Gastroesophageal sphincter (tissue), 4 donors: ENCODE measurements at regions not wholly inside any gene's neighbourhood (a gene's known extent, or its start where the extent isn't known, plus 50 kb on each side); places are given as distances from the start of the nearest gene placed in this dataset.

Source experiments
- ATAC-seq: fragments of 150-250 bp; one replicate; pipeline ENCODE4 v1.9.1; 2016; ENCODE audit warnings: mild to moderate bottlenecking, moderate library complexity
- H3K27ac ChIP-seq, 4 donors: fragments of 200-600 bp; sonication (generic) in 3 of 4; 1 replicate in 3 of 4; 2 replicates in 1 of 4; pipeline ENCODE4 v1.5.1; 2016 to 2019
- H3K27me3 ChIP-seq: fragments of 200-600 bp; sonication (generic); one replicate; pipeline ENCODE4 v1.5.1; 2019
- H3K36me3 ChIP-seq, 2 donors: fragments of 200-600 bp; sonication (generic); one replicate each; pipeline ENCODE4 v1.5.1; 2019; ENCODE audit warnings: control low read depth in 1 of 2
- H3K4me1 ChIP-seq, 3 donors: fragments of 200-600 bp; sonication (generic); 1 replicate in 2 of 3; 2 replicates in 1 of 3; pipeline ENCODE4 v1.5.1; 2016 to 2019; ENCODE audit warnings: control low read depth in 2 of 3
- H3K4me3 ChIP-seq, 2 donors: fragments of 200-600 bp; sonication (generic); one replicate each; pipeline ENCODE4 v1.5.1; 2019; ENCODE audit warnings: mild to moderate bottlenecking in 1 of 2, moderate library complexity in 1 of 2
- H3K9me3 ChIP-seq, 3 donors: fragments of 200-600 bp; sonication (generic); one replicate each; pipeline ENCODE4 v1.5.1; 2017 to 2019; ENCODE audit warnings: control low read depth in 2 of 3
- EP300 ChIP-seq: sonication (generic); formaldehyde crosslinking; IDR thresholded peaks from one replicate; pipeline ENCODE4 v1.6.1; 2017; ENCODE audit warnings: antibody characterized with exemption, mild to moderate bottlenecking
- POLR2A ChIP-seq, 2 donors: fragments of 450-650 bp; IDR thresholded peaks; one replicate each; pipeline ENCODE4 v1.6.1; 2017; ENCODE audit warnings: antibody characterized with exemption in 2 of 2, mild to moderate bottlenecking in 2 of 2, moderate library complexity in 1 of 2
- POLR2AphosphoS5 ChIP-seq: sonication (generic); formaldehyde crosslinking; IDR thresholded peaks from one replicate; pipeline ENCODE4 v1.6.1; 2017; ENCODE audit warnings: antibody characterized with exemption
- WGBS, 2 donors: methylation state at CpG; one replicate each; pipeline ENCODE4 v1.1.5; 2018; ENCODE audit warnings: low coverage in 1 of 2; 5-methylcytosine and 5-hydroxymethylcytosine counted together
- TF ChIP-seq, protein P1 (sequence below), 4 experiments: fragments of 200-600 bp in 2 of 4; fragments of 450-650 bp in 2 of 4; sonication (generic) in 1 of 4; IDR thresholded peaks; one replicate each; pipeline ENCODE4 v1.5.1; 2017 to 2019; ENCODE audit warnings: antibody characterized with exemption in 4 of 4, mild to moderate bottlenecking in 2 of 4, moderate library complexity in 2 of 4

- TF ChIP-seq POLR2AphosphoS5: no peak
- no peak for TF ChIP-seq EP300
- TF ChIP-seq, protein P1, sequence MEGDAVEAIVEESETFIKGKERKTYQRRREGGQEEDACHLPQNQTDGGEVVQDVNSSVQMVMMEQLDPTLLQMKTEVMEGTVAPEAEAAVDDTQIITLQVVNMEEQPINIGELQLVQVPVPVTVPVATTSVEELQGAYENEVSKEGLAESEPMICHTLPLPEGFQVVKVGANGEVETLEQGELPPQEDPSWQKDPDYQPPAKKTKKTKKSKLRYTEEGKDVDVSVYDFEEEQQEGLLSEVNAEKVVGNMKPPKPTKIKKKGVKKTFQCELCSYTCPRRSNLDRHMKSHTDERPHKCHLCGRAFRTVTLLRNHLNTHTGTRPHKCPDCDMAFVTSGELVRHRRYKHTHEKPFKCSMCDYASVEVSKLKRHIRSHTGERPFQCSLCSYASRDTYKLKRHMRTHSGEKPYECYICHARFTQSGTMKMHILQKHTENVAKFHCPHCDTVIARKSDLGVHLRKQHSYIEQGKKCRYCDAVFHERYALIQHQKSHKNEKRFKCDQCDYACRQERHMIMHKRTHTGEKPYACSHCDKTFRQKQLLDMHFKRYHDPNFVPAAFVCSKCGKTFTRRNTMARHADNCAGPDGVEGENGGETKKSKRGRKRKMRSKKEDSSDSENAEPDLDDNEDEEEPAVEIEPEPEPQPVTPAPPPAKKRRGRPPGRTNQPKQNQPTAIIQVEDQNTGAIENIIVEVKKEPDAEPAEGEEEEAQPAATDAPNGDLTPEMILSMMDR (IDR thresholded peaks at IDR 0.05): no peak
- TF ChIP-seq POLR2A (IDR thresholded peaks at IDR 0.05): no peak
- Histone ChIP-seq H3K36me3 (no peaks in the 10 kb centered on the region), H3K4me1 (peaks cover 0 to 7% (median 0%) of the 10 kb centered on the region in 3 donors), H3K27me3 (peaks cover 59% of the 10 kb centered on the region), H3K27ac (no peak overlapping the region), H3K9me3 (peaks cover 0 to 10% (median 0%) of the 10 kb centered on the region in 3 donors), H3K4me3 (no peak overlapping the region)
- WGBS, 2 donors: 76 to 79% methylated on average over 11 to 13 of the region's 20 CpGs
- ATAC-seq: no peak
Observed at GRCh38 chr22:44585559-44586350, 87.7 kb upstream of the RTL6 start.

GRCh38 chr22:44584256-44584902 is 86.3 kb upstream of the RTL6 start:
- Histone ChIP-seq H3K4me3 (no peak overlapping the region), H3K27me3 (peaks cover 47% of the 10 kb centered on the region), H3K27ac (no peak overlapping the region), H3K36me3 (no peaks in the 10 kb centered on the region), H3K9me3 (peaks cover 0 to 5% (median 0%) of the 10 kb centered on the region in 3 donors), H3K4me1 (peaks cover 0 to 7% (median 0%) of the 10 kb centered on the region in 3 donors)
- WGBS, 2 donors: 85% methylated on average over 6 of the region's 7 CpGs; no CpG with 5 or more reads in 1 of the 2 donors
- TF ChIP-seq, protein P1 (IDR thresholded peaks at IDR 0.05): no peak
- TF ChIP-seq EP300 (no peak), POLR2AphosphoS5 (no peak), POLR2A (IDR thresholded peaks at IDR 0.05) (no peak)
- ATAC-seq: no peak

DNA sequence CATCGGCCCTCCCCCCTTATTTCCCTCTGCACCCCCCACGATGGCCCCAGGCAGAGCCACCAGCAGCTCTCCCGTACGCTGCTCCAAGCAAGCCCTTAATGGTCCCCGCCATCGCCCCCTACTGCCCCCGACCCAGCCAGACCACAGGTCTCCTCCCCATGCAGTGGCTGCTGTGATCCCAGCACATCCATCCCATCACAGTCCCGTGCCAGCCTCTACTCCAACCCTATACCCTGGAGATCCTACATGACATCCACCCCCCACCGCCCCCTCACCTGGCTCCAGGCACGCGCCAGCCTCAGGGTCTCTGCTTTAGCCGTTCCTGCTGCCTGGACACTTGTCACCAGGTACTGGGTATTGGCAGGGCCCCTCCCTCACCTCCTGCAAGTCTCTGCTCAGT is 85.8 kb upstream of the RTL6 start:
- 76 to 80% methylated on average over 1 to 3 of the region's 12 CpGs for WGBS, 2 donors
- H3K27ac ChIP-seq: no peak overlapping the region
- no peaks in the 10 kb centered on the region for H3K9me3 ChIP-seq
- TF ChIP-seq EP300 (no peak), POLR2AphosphoS5 (no peak), POLR2A (IDR thresholded peaks at IDR 0.05) (no peak)
- TF ChIP-seq, protein P1 (IDR thresholded peaks at IDR 0.05): no peak
- no peaks in the 10 kb centered on the region for H3K36me3 ChIP-seq
- peaks cover 0 to 7% (median 0%) of the 10 kb centered on the region in 3 donors for H3K4me1 ChIP-seq
- H3K27me3 ChIP-seq: peaks cover 41% of the 10 kb centered on the region
- no peak overlapping the region for H3K4me3 ChIP-seq
- ATAC-seq: no peak

DNA sequence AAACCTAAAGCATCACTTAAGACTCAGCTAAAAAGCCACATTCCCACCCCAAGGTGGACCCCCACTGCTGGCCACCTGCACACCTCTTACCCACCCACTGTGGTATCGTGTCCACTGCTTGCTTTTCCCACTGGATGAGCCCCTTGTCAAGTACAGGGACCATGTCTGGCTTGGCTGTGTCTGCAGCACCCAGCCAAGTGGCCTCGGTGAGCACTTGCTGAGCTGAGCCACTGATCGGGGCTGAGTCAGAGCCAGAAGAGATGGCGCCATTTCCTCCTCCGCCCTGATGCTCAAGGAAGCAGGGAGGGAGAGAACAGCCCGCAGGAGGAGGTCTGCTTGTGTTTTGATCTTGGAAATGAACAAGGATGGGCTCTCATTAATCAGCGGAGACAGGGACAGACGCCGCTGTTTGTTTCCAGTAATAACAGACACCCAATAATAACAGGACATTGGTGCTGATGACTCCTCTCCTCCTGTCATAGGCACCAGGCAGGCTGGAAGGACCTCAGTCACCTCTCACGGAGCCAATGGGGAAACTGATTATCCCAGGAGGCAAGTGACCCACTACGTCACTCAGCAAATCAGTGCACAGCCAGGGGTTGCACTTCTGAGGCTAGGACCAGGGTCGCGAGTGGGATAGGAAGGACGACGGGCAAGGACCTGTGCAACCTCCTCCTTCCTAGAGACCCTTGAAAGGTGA is 85.2 kb upstream of the RTL6 start:
- H3K4me1 ChIP-seq: peaks cover 0 to 7% (median 0%) of the 10 kb centered on the region in 3 donors
- 32 to 37% methylated on average over 6 to 8 of the region's 15 CpGs for WGBS, 2 donors
- no peaks in the 10 kb centered on the region for H3K36me3 ChIP-seq
- H3K27me3 ChIP-seq: peaks cover 40% of the 10 kb centered on the region
- TF ChIP-seq EP300: no peak
- TF ChIP-seq POLR2A (IDR thresholded peaks at IDR 0.05): no peak
- TF ChIP-seq, protein P1 (IDR thresholded peaks at IDR 0.05): no peak
- no peak for TF ChIP-seq POLR2AphosphoS5
- no peak overlapping the region for H3K27ac ChIP-seq
- H3K9me3 ChIP-seq: no peaks in the 10 kb centered on the region
- H3K4me3 ChIP-seq: no peak overlapping the region
- no peak for ATAC-seq
